H9 (cell line): ENCODE measurements at regions not wholly inside any gene's neighbourhood (a gene's known extent, or its start where the extent isn't known, plus 50 kb on each side); places are given as distances from the start of the nearest gene placed in this dataset.

Experiments used
- DNase-seq: peaks from one replicate; pipeline ENCODE4 v3.0.0-alpha.2; 2017
- H2AFZ ChIP-seq: one replicate; pipeline ENCODE4 v1.6.1; 2013; ENCODE audit warnings: mild to moderate bottlenecking, low read length, control low read depth, moderate library complexity
- H2AK5ac ChIP-seq: 2 replicates; pipeline ENCODE4 v1.6.1; 2013; ENCODE audit warnings: low read length, control low read depth, mixed read lengths; ENCODE audit not compliant: insufficient read length
- H2BK120ac ChIP-seq: one replicate; pipeline ENCODE4 v1.6.1; 2013; ENCODE audit warnings: low read depth, mild to moderate bottlenecking, low read length, control low read depth, inconsistent platforms; ENCODE audit not compliant: poor library complexity, severe bottlenecking
- H2BK12ac ChIP-seq: 2 replicates; pipeline ENCODE4 v1.6.1; 2013; ENCODE audit warnings: low read length, control low read depth, mixed read lengths, low read depth; ENCODE audit not compliant: insufficient read length
- H2BK15ac ChIP-seq: 2 replicates; pipeline ENCODE4 v1.6.1; 2013; ENCODE audit warnings: low read depth, low read length, control low read depth
- H2BK20ac ChIP-seq: one replicate; pipeline ENCODE4 v1.6.1; 2013; ENCODE audit warnings: low read depth, mild to moderate bottlenecking, low read length, control low read depth, inconsistent platforms; ENCODE audit not compliant: poor library complexity, severe bottlenecking
- H2BK5ac ChIP-seq: 2 replicates; pipeline ENCODE4 v1.6.1; 2013; ENCODE audit warnings: low read length, control low read depth, mixed read lengths; ENCODE audit not compliant: insufficient read length
- H3K14ac ChIP-seq: 2 replicates; pipeline ENCODE4 v1.6.1; 2013; ENCODE audit warnings: low read length, control low read depth; ENCODE audit not compliant: insufficient read depth
- H3K18ac ChIP-seq: 2 replicates; pipeline ENCODE4 v1.6.1; 2013; ENCODE audit warnings: low read depth, mild to moderate bottlenecking, mixed read lengths, low read length, control low read depth; ENCODE audit not compliant: insufficient read length
- H3K23ac ChIP-seq: 2 replicates; pipeline ENCODE4 v1.6.1; 2013; ENCODE audit warnings: low read length, control low read depth, mixed read lengths, low read depth; ENCODE audit not compliant: insufficient read length
- H3K23me2 ChIP-seq: 2 replicates; pipeline ENCODE4 v1.6.1; 2013; ENCODE audit warnings: low read depth, mild to moderate bottlenecking, mixed read lengths, low read length, control low read depth; ENCODE audit not compliant: insufficient read length, poor library complexity, severe bottlenecking
- H3K27ac ChIP-seq: 2 replicates; pipeline ENCODE4 v1.5.1; 2013; ENCODE audit warnings: low read length, control low read depth, mixed read lengths, low read depth; ENCODE audit not compliant: insufficient read length
- H3K27me3 ChIP-seq: 2 replicates; pipeline ENCODE4 v1.6.1; 2013; ENCODE audit warnings: low read length, control low read depth, inconsistent platforms; ENCODE audit not compliant: insufficient read depth
- H3K4ac ChIP-seq: 2 replicates; pipeline ENCODE4 v1.6.1; 2013; ENCODE audit warnings: low read depth, mild to moderate bottlenecking, control low read depth, inconsistent platforms, low read length, moderate library complexity
- H3K4me1 ChIP-seq: 2 replicates; pipeline ENCODE4 v1.6.1; 2013; ENCODE audit warnings: low read length, control low read depth, inconsistent platforms; ENCODE audit not compliant: insufficient read depth
- H3K4me2 ChIP-seq: 2 replicates; pipeline ENCODE4 v1.6.1; 2013; ENCODE audit warnings: low read length, control low read depth, mixed read lengths; ENCODE audit not compliant: insufficient read length, insufficient read depth
- H3K56ac ChIP-seq: 2 replicates; pipeline ENCODE4 v1.6.1; 2013; ENCODE audit warnings: low read depth, mild to moderate bottlenecking, mixed read lengths, low read length, control low read depth; ENCODE audit not compliant: insufficient read length
- H3K79me1 ChIP-seq: 2 replicates; pipeline ENCODE4 v1.6.1; 2013; ENCODE audit warnings: low read depth, mild to moderate bottlenecking, moderate library complexity, low read length, control low read depth, inconsistent platforms; ENCODE audit not compliant: insufficient read depth, poor library complexity, severe bottlenecking
- H3K79me2 ChIP-seq: 2 replicates; pipeline ENCODE4 v1.6.1; 2013; ENCODE audit warnings: low read length, control low read depth, inconsistent platforms; ENCODE audit not compliant: insufficient read depth
- H3K9ac ChIP-seq: 2 replicates; pipeline ENCODE4 v1.6.1; 2013; ENCODE audit warnings: low read length, control low read depth, mixed read lengths; ENCODE audit not compliant: insufficient read length; ENCODE audit errors: extremely low read depth
- H3K9me3 ChIP-seq: one replicate; pipeline ENCODE4 v1.6.1; 2013; ENCODE audit warnings: low read depth, low read length, inconsistent platforms; ENCODE audit not compliant: control insufficient read depth
- H3T11ph ChIP-seq: one replicate; pipeline ENCODE4 v1.6.1; 2013; ENCODE audit warnings: mild to moderate bottlenecking, low read length, control low read depth, inconsistent platforms
- H4K20me1 ChIP-seq: one replicate; pipeline ENCODE4 v1.6.1; 2013; ENCODE audit not compliant: control insufficient read depth, insufficient read length, insufficient read depth
- H4K5ac ChIP-seq: 2 replicates; pipeline ENCODE4 v1.6.1; 2013; ENCODE audit warnings: low read depth, mild to moderate bottlenecking, mixed read lengths, low read length, control low read depth; ENCODE audit not compliant: insufficient read length
- H4K8ac ChIP-seq: replicated peaks from 2 replicates; pipeline ENCODE4 v1.6.1; 2013; ENCODE audit warnings: low read length, control low read depth, mixed read lengths, low read depth; ENCODE audit not compliant: insufficient read length
- H4K91ac ChIP-seq: 2 replicates; pipeline ENCODE4 v1.6.1; 2013; ENCODE audit warnings: low read depth, mild to moderate bottlenecking, moderate library complexity, mixed read lengths, low read length, control low read depth; ENCODE audit not compliant: insufficient read length
- H3K27ac Mint-ChIP-seq, 3 experiments: 2 replicates in 2 of 3; 3 replicates in 1 of 3; pipeline ENCODE4 v1.8.0; 2020 to 2021; ENCODE audit warnings: mixed read lengths in 3 of 3, mild to moderate bottlenecking in 1 of 3, moderate library complexity in 1 of 3
- H3K27me3 Mint-ChIP-seq: 2 replicates; pipeline ENCODE4 v1.8.0; 2021; ENCODE audit warnings: low read depth, mild to moderate bottlenecking, moderate library complexity, mixed read lengths
- H3K36me3 Mint-ChIP-seq, 3 experiments: 2 replicates in 2 of 3; 3 replicates in 1 of 3; pipeline ENCODE4 v1.8.0; 2020 to 2021; ENCODE audit warnings: low read depth in 3 of 3, mixed read lengths in 3 of 3; ENCODE audit not compliant: insufficient read depth in 1 of 3
- H3K4me1 Mint-ChIP-seq, 2 experiments: 2 replicates each; pipeline ENCODE4 v1.8.0; 2020; ENCODE audit warnings: mixed read lengths in 2 of 2
- H3K4me3 Mint-ChIP-seq, 2 experiments: 2 replicates in 1 of 2; 3 replicates in 1 of 2; pipeline ENCODE4 v1.8.0; 2020 to 2021; ENCODE audit warnings: mild to moderate bottlenecking in 2 of 2, mixed read lengths in 2 of 2, moderate library complexity in 1 of 2
- H3K9me3 Mint-ChIP-seq, 2 experiments: 2 replicates in 1 of 2; 3 replicates in 1 of 2; pipeline ENCODE4 v1.8.0; 2020; ENCODE audit warnings: mild to moderate bottlenecking in 2 of 2, mixed read lengths in 2 of 2, moderate library complexity in 1 of 2
- CTCF ChIP-seq: fragments of 200-600 bp; sonication (generic); conservative IDR thresholded peaks from 3 replicates; pipeline ENCODE4 v1.8.0; 2021; ENCODE audit warnings: antibody characterized with exemption, mild to moderate bottlenecking
- WGBS: extraction: QIAGEN DNeasy Blood & Tissue Kit; methylation state at CpG from one replicate; pipeline ENCODE4 v1.1.7; 2013; ENCODE audit warnings: missing lambda C conversion rate, low lambda C conversion rate, mixed read lengths; ENCODE audit not compliant: insufficient read length; ENCODE audit errors: extremely low coverage; 5-methylcytosine and 5-hydroxymethylcytosine counted together

DNA sequence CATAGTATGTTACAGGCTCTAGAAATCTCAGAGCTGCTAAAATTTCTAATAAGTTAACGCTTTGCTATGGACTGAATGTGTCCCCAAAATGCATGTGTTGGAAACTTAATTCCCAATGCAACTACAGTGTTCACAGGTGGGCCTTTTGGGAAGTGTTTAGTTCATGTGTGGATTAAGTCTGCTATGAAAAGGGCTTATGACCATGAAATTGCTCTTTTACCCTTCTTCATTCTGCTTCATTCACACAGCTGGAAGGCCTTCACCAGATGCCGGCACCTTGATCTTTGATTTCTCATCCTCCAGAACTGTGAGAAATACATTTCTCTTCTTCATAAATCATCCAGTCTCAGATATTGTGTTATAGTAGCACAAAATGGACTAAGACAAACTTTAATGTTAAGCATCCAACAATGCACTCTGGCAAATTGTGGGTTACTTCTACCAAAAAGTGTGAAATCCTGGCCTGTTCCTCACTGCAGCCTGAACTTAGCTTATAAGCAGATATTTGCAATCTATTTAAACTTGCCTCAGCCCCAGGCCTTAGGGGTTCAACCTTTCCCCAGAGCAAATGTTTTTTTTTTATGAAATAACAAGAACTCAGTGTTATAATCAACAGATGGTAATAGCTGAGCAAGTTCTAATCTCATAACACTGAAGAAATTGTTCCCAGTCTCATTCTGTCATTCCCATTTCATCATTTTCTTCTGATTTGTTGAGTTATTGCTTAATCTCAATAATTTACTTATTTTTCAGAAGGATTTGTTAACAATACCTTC is 523.6 kb downstream of the KIF20B start:
- Histone ChIP-seq H3T11ph (no peak overlapping the region), H2BK20ac (no peak overlapping the region), H3K56ac (no peak overlapping the region), H3K23me2 (no peaks in the 10 kb centered on the region), H3K79me1 (no peaks in the 10 kb centered on the region), H3K4ac (no peak overlapping the region), H4K8ac (no peak overlapping the region), H3K23ac (no peak overlapping the region), H3K4me1 (no peaks in the 10 kb centered on the region), H2AK5ac (no peak overlapping the region), H4K20me1 (no peaks in the 10 kb centered on the region), H2AFZ (no peak overlapping the region), H3K9me3 (no peaks in the 10 kb centered on the region), H3K14ac (no peak overlapping the region), H4K5ac (no peak overlapping the region), H2BK15ac (no peak overlapping the region), H3K4me2 (no peak overlapping the region), H3K27ac (no peak overlapping the region), H3K79me2 (no peaks in the 10 kb centered on the region), H3K27me3 (no peaks in the 10 kb centered on the region), H2BK5ac (no peak overlapping the region), H2BK120ac (no peak overlapping the region), H3K18ac (no peak overlapping the region), H3K9ac (no peak overlapping the region), H4K91ac (no peak overlapping the region), H2BK12ac (no peak overlapping the region)
- Mint-ChIP-seq H3K9me3 (peaks cover 2 to 3% of the 10 kb centered on the region in 2 experiments; a peak in 1 of 5 replicates), H3K36me3 (no peaks in the 10 kb centered on the region; a peak in 1 of 7 replicates), H3K27me3 (no peaks in the 10 kb centered on the region), H3K27ac (no peak overlapping the region), H3K4me3 (no peak overlapping the region), H3K4me1 (no peaks in the 10 kb centered on the region)
- WGBS = no CpG with 5 or more reads among the region's 2 CpGs
- TF ChIP-seq CTCF = no peak
- no peak for DNase-seq
